LNCaP clone FGC (cell line): ENCODE measurements at regions not wholly inside any gene's neighbourhood (a gene's known extent, or its start where the extent isn't known, plus 50 kb on each side); places are given as distances from the start of the nearest gene placed in this dataset.
A peak's percentile ranks its signal among the peaks of the same experiment; 100 is the strongest.

ENCODE experiments used
- DNase-seq: peaks from one replicate; pipeline ENCODE4 v3.0.0-alpha.2; 2011; ENCODE audit warnings: low read depth
- H3K4me3 ChIP-seq: 2 replicates; pipeline ENCODE4 v1.5.1; 2011; ENCODE audit warnings: mild to moderate bottlenecking, low read depth, low read length, control low read depth
- CTCF ChIP-seq: IDR thresholded peaks from 2 replicates; pipeline ENCODE4 v1.5.1; 2012; ENCODE audit warnings: mild to moderate bottlenecking; ENCODE audit not compliant: control insufficient read depth, insufficient read depth; ENCODE audit errors: extremely low read depth

GRCh38 chr9:19985081-19985480 lies 196.2 kb upstream of the SLC24A2 start:
- TF ChIP-seq CTCF, result no peak
- no peak for DNase-seq
- no peak overlapping the region for H3K4me3 ChIP-seq

DNA sequence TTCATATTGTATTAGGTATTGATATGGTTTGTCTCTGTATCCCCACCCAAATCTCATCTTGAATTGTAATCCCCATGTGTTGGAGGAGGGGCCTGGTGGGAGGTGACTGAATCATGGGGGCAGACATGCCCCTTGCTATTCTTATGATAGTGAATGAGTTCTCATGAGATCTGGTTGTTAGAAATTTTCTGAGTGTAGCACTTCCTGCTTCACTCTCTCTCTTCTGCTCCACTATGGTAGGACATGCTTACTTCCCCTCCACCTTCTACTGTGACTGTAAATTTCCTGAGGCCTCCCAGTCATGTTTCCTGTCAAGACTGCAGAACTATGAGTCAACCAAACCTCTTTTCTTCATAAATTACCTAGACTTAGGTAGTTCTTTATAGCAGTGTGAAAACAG lies 187.4 kb upstream of the SLC24A2 start:
- H3K4me3 ChIP-seq, result no peak overlapping the region
- DNase-seq, result no peak
- TF ChIP-seq CTCF, result no peak

- no peak for TF ChIP-seq CTCF
- H3K4me3 ChIP-seq, result no peak overlapping the region
- DNase-seq, result no peak
These were observed 186.7 kb upstream of the SLC24A2 start for GRCh38 chr9:19975499-19975898.

DNA sequence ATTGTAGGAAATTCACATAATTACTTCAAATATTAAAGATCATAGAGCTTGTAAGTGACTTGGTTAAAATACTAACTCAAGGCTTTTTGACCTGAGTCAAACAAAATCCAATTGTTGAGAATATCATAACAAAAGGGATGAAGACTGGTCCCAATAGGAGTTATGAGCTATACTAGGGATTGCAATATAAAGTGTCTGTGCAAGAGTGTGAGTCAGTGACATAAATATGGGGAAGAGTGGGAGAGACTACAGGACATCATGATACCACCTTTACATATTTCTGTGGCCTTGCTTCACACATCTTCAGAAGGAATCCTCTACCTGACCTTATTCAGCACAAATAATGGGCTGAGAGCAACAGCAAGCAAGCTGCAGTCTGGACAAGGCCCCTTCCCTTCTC lies 180.9 kb upstream of the SLC24A2 start:
- no peak for TF ChIP-seq CTCF
- DNase-seq, result no peak
- H3K4me3 ChIP-seq, result no peak overlapping the region

DNA sequence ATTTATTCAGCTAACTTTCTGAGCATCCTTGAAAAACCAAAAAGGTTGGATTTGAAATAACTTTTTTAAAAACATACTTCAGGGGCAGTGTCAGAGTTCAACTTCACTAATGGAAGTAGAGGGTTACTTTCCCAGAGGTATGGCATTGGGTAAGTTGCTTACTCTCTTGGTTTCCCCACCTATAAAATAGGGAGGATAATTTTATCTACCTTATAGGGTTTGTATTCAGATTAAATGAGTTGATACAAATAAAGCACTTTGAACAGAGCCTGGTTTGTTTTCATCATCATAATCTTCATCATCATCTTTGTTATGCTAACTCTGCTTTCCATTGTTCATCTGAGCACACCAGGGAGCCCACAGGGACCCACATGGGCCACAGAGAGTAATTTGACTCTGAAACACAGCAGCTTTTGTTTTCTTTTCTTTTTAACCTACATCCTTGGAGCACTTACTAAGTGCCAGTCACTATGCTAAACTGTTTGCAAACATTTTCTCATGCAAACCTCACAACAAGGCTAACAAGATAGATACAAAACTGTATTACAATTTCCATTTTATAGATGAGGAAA lies 179.1 kb upstream of the SLC24A2 start:
- TF ChIP-seq CTCF, result no peak
- H3K4me3 ChIP-seq, result no peak overlapping the region
- no peak for DNase-seq

- TF ChIP-seq CTCF, result peak; percentile 23; the same call in 1 of the 2 replicates
- DNase-seq, result no peak
- no peak overlapping the region for H3K4me3 ChIP-seq
These were observed 178.5 kb upstream of the SLC24A2 start for GRCh38 chr9:19967216-19967887.

DNA sequence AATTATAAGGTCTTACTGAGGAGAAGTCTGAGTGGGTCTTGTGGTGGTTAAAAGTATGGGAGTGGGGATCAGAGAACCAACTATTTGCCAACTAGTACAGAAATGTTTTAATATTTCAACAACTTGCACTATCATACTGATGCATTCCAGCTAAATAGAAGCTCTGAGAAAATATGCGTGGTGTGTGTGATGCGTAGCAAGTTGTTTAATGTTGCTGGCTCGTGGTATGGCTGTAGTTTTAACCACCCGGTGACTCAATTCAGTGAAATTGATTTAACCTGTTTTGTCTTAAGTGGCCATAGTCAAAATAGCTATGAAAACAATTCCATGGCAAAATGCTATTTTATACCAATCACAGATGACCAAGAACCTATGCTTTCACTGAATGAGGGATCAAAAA lies 176.5 kb upstream of the SLC24A2 start:
- DNase-seq, result no peak
- no peak for TF ChIP-seq CTCF
- H3K4me3 ChIP-seq, result no peak overlapping the region
